Panc1 (cell line): ENCODE measurements at regions not wholly inside any gene's neighbourhood (a gene's known extent, or its start where the extent isn't known, plus 50 kb on each side); places are given as distances from the start of the nearest gene placed in this dataset.

ENCODE experiments used
- POLR2AphosphoS5 ChIP-seq: IDR thresholded peaks from 2 replicates; pipeline ENCODE4 v1.6.1; 2012; ENCODE audit warnings: mild to moderate bottlenecking, low read depth, low read length, moderate library complexity
- TCF7L2 ChIP-seq: IDR thresholded peaks from 2 replicates; pipeline ENCODE4 v1.6.1; 2011; ENCODE audit warnings: mild to moderate bottlenecking, low read depth, low read length, inconsistent platforms
- TF ChIP-seq, protein P1 (sequence below): fragments of 450-650 bp; IDR thresholded peaks from 2 replicates; pipeline ENCODE4 v1.5.1; 2017; ENCODE audit warnings: mild to moderate bottlenecking
- TF ChIP-seq, protein P2 (sequence below), 2 experiments: IDR thresholded peaks; 2 replicates each; pipeline ENCODE4 v1.6.1; 2011 to 2012; ENCODE audit warnings: low read depth in 2 of 2, control low read depth in 1 of 2, low read length in 1 of 2, mild to moderate bottlenecking in 1 of 2, moderate library complexity in 1 of 2; ENCODE audit not compliant: insufficient read depth in 1 of 2

DNA sequence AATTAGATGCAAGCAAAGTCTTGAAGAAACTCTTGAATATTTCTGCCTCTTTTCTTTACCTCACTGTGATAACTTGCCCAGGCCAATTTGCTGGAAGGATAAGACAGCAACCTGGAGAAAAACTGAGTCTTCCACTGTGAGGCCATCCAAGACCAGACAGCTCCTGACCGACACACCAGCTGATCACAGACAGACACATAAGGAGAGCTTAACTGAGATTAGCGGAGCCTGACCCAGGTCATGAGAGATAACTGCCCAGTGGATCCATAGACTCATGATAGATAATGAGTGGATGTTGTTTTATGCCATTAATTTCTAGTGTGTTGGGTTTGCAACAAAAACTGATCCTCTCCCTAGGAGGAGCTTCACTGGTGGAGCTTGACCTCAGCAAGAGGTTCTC, 64.4 kb upstream of the NOX3 start:
- TF ChIP-seq, protein P1, sequence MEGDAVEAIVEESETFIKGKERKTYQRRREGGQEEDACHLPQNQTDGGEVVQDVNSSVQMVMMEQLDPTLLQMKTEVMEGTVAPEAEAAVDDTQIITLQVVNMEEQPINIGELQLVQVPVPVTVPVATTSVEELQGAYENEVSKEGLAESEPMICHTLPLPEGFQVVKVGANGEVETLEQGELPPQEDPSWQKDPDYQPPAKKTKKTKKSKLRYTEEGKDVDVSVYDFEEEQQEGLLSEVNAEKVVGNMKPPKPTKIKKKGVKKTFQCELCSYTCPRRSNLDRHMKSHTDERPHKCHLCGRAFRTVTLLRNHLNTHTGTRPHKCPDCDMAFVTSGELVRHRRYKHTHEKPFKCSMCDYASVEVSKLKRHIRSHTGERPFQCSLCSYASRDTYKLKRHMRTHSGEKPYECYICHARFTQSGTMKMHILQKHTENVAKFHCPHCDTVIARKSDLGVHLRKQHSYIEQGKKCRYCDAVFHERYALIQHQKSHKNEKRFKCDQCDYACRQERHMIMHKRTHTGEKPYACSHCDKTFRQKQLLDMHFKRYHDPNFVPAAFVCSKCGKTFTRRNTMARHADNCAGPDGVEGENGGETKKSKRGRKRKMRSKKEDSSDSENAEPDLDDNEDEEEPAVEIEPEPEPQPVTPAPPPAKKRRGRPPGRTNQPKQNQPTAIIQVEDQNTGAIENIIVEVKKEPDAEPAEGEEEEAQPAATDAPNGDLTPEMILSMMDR = no peak
- TF ChIP-seq TCF7L2 (no peak), POLR2AphosphoS5 (no peak)
- TF ChIP-seq, protein P2, sequence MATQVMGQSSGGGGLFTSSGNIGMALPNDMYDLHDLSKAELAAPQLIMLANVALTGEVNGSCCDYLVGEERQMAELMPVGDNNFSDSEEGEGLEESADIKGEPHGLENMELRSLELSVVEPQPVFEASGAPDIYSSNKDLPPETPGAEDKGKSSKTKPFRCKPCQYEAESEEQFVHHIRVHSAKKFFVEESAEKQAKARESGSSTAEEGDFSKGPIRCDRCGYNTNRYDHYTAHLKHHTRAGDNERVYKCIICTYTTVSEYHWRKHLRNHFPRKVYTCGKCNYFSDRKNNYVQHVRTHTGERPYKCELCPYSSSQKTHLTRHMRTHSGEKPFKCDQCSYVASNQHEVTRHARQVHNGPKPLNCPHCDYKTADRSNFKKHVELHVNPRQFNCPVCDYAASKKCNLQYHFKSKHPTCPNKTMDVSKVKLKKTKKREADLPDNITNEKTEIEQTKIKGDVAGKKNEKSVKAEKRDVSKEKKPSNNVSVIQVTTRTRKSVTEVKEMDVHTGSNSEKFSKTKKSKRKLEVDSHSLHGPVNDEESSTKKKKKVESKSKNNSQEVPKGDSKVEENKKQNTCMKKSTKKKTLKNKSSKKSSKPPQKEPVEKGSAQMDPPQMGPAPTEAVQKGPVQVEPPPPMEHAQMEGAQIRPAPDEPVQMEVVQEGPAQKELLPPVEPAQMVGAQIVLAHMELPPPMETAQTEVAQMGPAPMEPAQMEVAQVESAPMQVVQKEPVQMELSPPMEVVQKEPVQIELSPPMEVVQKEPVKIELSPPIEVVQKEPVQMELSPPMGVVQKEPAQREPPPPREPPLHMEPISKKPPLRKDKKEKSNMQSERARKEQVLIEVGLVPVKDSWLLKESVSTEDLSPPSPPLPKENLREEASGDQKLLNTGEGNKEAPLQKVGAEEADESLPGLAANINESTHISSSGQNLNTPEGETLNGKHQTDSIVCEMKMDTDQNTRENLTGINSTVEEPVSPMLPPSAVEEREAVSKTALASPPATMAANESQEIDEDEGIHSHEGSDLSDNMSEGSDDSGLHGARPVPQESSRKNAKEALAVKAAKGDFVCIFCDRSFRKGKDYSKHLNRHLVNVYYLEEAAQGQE (IDR thresholded peaks at IDR 0.05; ENCODE audit: insufficient read depth in 1 of 2, low read depth in 2 of 2, low read length in 1 of 2) = no peak
